Endothelial cell of umbilical vein (primary cell): ENCODE measurements at regions not wholly inside any gene's neighbourhood (a gene's known extent, or its start where the extent isn't known, plus 50 kb on each side); places are given as distances from the start of the nearest gene placed in this dataset.

Experiments
- BruUV-seq: library from RNA; stranded (reverse); fragments of 400-500 nt; replicated peaks from 2 replicates; lab custom pipeline; 2021; lab: Mats Ljungman, UMichigan
- CTCF ChIA-PET: fragments of 300-600, 350-600 bp; sonication (Branson Sonifier 250); formaldehyde crosslinking; loops from one replicate; lab custom pipeline; 2021; ENCODE audit warnings: antibody characterized with exemption, inconsistent platforms; lab: Charles Lee
- POLR2A ChIA-PET: fragments of 300-600, 350-600 bp; sonication (Branson Sonifier 250); formaldehyde crosslinking; loops from one replicate; lab custom pipeline; 2021; ENCODE audit warnings: antibody characterized with exemption, inconsistent platforms; lab: Charles Lee
- DNase-seq: peaks from one replicate; pipeline ENCODE4 v3.0.0-alpha.2; 2011; ENCODE audit warnings: low read depth, low spot score
- FAIRE-seq: peaks from 2 replicates; lab custom pipeline; 2011; peaks lifted over from hg19 to GRCh38; lab: Jason Lieb, UNC
- H2AFZ ChIP-seq: 2 replicates; pipeline ENCODE4 v1.6.0; 2012; ENCODE audit warnings: low read depth, low read length, control low read depth, inconsistent platforms
- H3K27ac ChIP-seq: 2 replicates; pipeline ENCODE4 v1.5.1; 2011; ENCODE audit warnings: low read depth, mild to moderate bottlenecking, control low read depth, low read length, moderate library complexity; ENCODE audit not compliant: insufficient read depth
- H3K27me3 ChIP-seq, 2 experiments: 2 replicates each; pipeline versions ENCODE4 v1.6.0 to v1.6.1; 2011; ENCODE audit warnings: low read length in 2 of 2, mixed read lengths in 1 of 2; ENCODE audit not compliant: control insufficient read depth in 2 of 2, insufficient read depth in 2 of 2
- H3K36me3 ChIP-seq, 2 experiments: 2 replicates in 1 of 2; 3 replicates in 1 of 2; pipeline ENCODE4 v1.5.1; 2011; ENCODE audit warnings: low read length in 2 of 2, mild to moderate bottlenecking in 1 of 2, moderate library complexity in 1 of 2; ENCODE audit not compliant: control insufficient read depth in 2 of 2, insufficient read depth in 2 of 2; ENCODE audit errors: extremely low read depth in 1 of 2
- H3K4me1 ChIP-seq: 3 replicates; pipeline ENCODE4 v1.5.1; 2011; ENCODE audit warnings: mild to moderate bottlenecking, low read length; ENCODE audit not compliant: control insufficient read depth, insufficient read depth; ENCODE audit errors: extremely low read depth
- H3K4me2 ChIP-seq: 2 replicates; pipeline ENCODE4 v1.6.1; 2011; ENCODE audit warnings: low read length, control low read depth, mixed read lengths; ENCODE audit not compliant: insufficient read depth
- H3K4me3 ChIP-seq, 3 experiments: fragments of 200-600 bp in 1 of 3; sonication (generic), shearing (Covaris generic) in 1 of 3; replicated peaks in 1 of 3; 2 replicates each; pipeline ENCODE4 v1.5.1; 2011 to 2016; ENCODE audit warnings: control low read depth in 3 of 3, low read length in 3 of 3, mild to moderate bottlenecking in 2 of 3, inconsistent platforms in 1 of 3, low read depth in 1 of 3, moderate library complexity in 1 of 3; ENCODE audit not compliant: insufficient read depth in 1 of 3
- H3K79me2 ChIP-seq: 2 replicates; pipeline ENCODE4 v1.6.0; 2012; ENCODE audit warnings: low read length, inconsistent platforms; ENCODE audit not compliant: control insufficient read depth, insufficient read depth
- H3K9ac ChIP-seq: replicated peaks from 2 replicates; pipeline ENCODE3; 2011; ENCODE audit warnings: low read length, control low read depth; ENCODE audit not compliant: insufficient read depth; ENCODE audit errors: extremely low read depth
- H3K9me1 ChIP-seq: replicated peaks from 3 replicates; pipeline ENCODE4 v1.6.0; 2011; ENCODE audit warnings: mild to moderate bottlenecking, low read length; ENCODE audit not compliant: control insufficient read depth, insufficient read depth; ENCODE audit errors: extremely low read depth
- H3K9me3 ChIP-seq: replicated peaks from 2 replicates; pipeline ENCODE4 v1.5.1; 2012; ENCODE audit warnings: low read length, inconsistent platforms; ENCODE audit not compliant: control insufficient read depth, insufficient read depth
- H4K20me1 ChIP-seq: replicated peaks from 2 replicates; pipeline ENCODE3; 2011; ENCODE audit warnings: mild to moderate bottlenecking, low read length; ENCODE audit not compliant: control insufficient read depth, insufficient read depth; ENCODE audit errors: extremely low read depth
- CTCF ChIP-seq, 2 donors: IDR thresholded peaks; 1 replicate in 1 of 2; 2 replicates in 1 of 2; pipeline ENCODE4 v1.5.1; 2011; ENCODE audit warnings: low read length in 2 of 2, mild to moderate bottlenecking in 2 of 2, moderate library complexity in 2 of 2, control low read depth in 1 of 2, inconsistent platforms in 1 of 2, low read depth in 1 of 2; ENCODE audit not compliant: insufficient read depth in 1 of 2; ENCODE audit errors: extremely low read depth in 1 of 2
- EZH2 ChIP-seq: IDR thresholded peaks from 2 replicates; pipeline ENCODE4 v1.6.1; 2012; ENCODE audit warnings: borderline replicate concordance, low read depth, mild to moderate bottlenecking, moderate library complexity, low read length, inconsistent platforms; ENCODE audit not compliant: severe bottlenecking
- FOS ChIP-seq: IDR thresholded peaks from 2 replicates; pipeline ENCODE4 v1.6.1; 2011; ENCODE audit warnings: mild to moderate bottlenecking, low read length, moderate library complexity, borderline replicate concordance; ENCODE audit not compliant: insufficient read depth
- GATA2 ChIP-seq: IDR thresholded peaks from 2 replicates; pipeline ENCODE4 v1.7.0; 2011; ENCODE audit warnings: low read depth, mild to moderate bottlenecking, moderate library complexity, mixed read lengths, low read length; ENCODE audit not compliant: insufficient read length, insufficient read depth
- JUN ChIP-seq: IDR thresholded peaks from 2 replicates; pipeline ENCODE4 v1.6.1; 2011; ENCODE audit warnings: borderline replicate concordance, low read depth; ENCODE audit not compliant: insufficient read length, insufficient read depth
- MAX ChIP-seq: IDR thresholded peaks from 2 replicates; pipeline ENCODE4 v1.6.1; 2011; ENCODE audit not compliant: insufficient read depth, insufficient read length
- MYC ChIP-seq: IDR thresholded peaks from one replicate; pipeline ENCODE4 v1.6.1; 2011; ENCODE audit warnings: mild to moderate bottlenecking, low read depth, low read length
- POLR2A ChIP-seq: IDR thresholded peaks from 2 replicates; pipeline ENCODE4 v1.6.1; 2012; ENCODE audit warnings: low read depth, mild to moderate bottlenecking, control low read depth, low read length
- POLR2AphosphoS5 ChIP-seq: IDR thresholded peaks from 2 replicates; pipeline ENCODE4 v1.6.1; 2012; ENCODE audit warnings: low read depth, mild to moderate bottlenecking, control low read depth, low read length, moderate library complexity; ENCODE audit not compliant: insufficient read depth
- dilution Hi-C: fragments of 300-500 bp; cut with MboI; formaldehyde crosslinking; loops from one replicate; pipeline ENCODE4 v1.15.0; 2019; ENCODE audit warnings: low sequenced_read_pairs; ENCODE audit not compliant: extremely low pct_ligation_motif_present
- intact Hi-C: fragments of 100-400 bp; cut with micrococcal nuclease; formaldehyde crosslinking; loops from one replicate; pipeline ENCODE4 v1.10.0; 2022

DNA sequence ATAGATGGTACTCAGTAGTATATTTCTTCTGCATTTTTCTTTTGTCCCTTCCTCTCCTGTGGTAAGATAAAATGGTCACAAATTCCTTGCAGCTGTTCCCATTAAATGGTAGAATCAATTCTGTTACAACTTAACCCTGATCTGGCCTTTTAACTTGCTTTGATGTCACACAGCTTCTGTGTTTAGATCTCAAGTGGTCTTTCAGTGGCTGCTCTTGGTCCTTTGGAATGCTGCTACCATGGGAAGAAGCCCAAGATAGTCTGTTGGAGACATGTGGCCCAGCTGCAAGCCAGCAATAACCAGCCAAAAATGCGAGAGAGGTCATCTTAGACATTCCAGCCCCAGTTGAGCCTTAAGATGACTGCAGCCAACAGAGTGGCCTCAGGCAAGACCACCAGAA, 429.7 kb downstream of the KIF16B start:
- Histone ChIP-seq H2AFZ (no peak overlapping the region), H3K4me3 (no peak overlapping the region), H3K27ac (no peak overlapping the region), H4K20me1 (no peaks in the 10 kb centered on the region), H3K4me1 (no peaks in the 10 kb centered on the region), H3K4me2 (no peak overlapping the region), H3K36me3 (no peaks in the 10 kb centered on the region), H3K9me1 (no peaks in the 10 kb centered on the region), H3K9ac (no peak overlapping the region), H3K79me2 (no peaks in the 10 kb centered on the region), H3K9me3 (peaks cover 3% of the 10 kb centered on the region), H3K27me3 (no peaks in the 10 kb centered on the region)
- no peak for DNase-seq
- POLR2A ChIA-PET, result no interaction called here
- CTCF ChIA-PET, result no interaction called here
- no peak for FAIRE-seq
- dilution Hi-C loops, result no loop called here
- BruUV-seq, result no TSS peak
- intact Hi-C loops, result loop anchor here (10.0 kb wide), 1 partner anchor 311 kb away; no protein-coding TSS in a partner anchor
- TF ChIP-seq JUN (no peak), POLR2A (no peak), CTCF (IDR thresholded peaks at IDR 0.05; ENCODE audit: extremely low read depth in 1 of 2, insufficient read depth in 1 of 2, low read depth in 1 of 2, low read length in 2 of 2) (no peak), MYC (no peak), MAX (no peak), FOS (no peak), POLR2AphosphoS5 (no peak), GATA2 (no peak), EZH2 (no peak)
